CD14-positive monocyte (primary cell): ENCODE measurements at regions not wholly inside any gene's neighbourhood (a gene's known extent, or its start where the extent isn't known, plus 50 kb on each side); places are given as distances from the start of the nearest gene placed in this dataset.

Source experiments
- DNase-seq, 3 donors: peaks; one replicate each; pipeline ENCODE4 v3.0.0-alpha.2; 2011 to 2022
- H2AFZ ChIP-seq: 2 replicates; pipeline ENCODE4 v1.6.0; 2012; ENCODE audit warnings: mild to moderate bottlenecking, low read depth, low read length, inconsistent platforms; ENCODE audit not compliant: insufficient read depth, poor library complexity, severe bottlenecking
- H3K27ac ChIP-seq, 2 donors: 1 replicate in 1 of 2; 2 replicates in 1 of 2; pipeline ENCODE4 v1.5.1; 2012 to 2013; ENCODE audit warnings: low read length in 2 of 2, control low read depth in 1 of 2, inconsistent platforms in 1 of 2, low read depth in 1 of 2, mild to moderate bottlenecking in 1 of 2
- H3K27me3 ChIP-seq, 2 donors: one replicate each; pipeline versions ENCODE4 v1.6.0 to v1.6.1; 2011 to 2013; ENCODE audit warnings: low read length in 2 of 2; ENCODE audit not compliant: control insufficient read depth in 2 of 2, insufficient read depth in 2 of 2
- H3K36me3 ChIP-seq, 2 donors: replicated peaks in 1 of 2; 1 replicate in 1 of 2; 2 replicates in 1 of 2; pipeline versions ENCODE4 v1.5.1 to v1.6.1; 2012 to 2013; ENCODE audit warnings: low read length in 2 of 2, control low read depth in 1 of 2, inconsistent platforms in 1 of 2, mild to moderate bottlenecking in 1 of 2; ENCODE audit not compliant: insufficient read depth in 2 of 2, control insufficient read depth in 1 of 2
- H3K4me1 ChIP-seq, 2 donors: 1 replicate in 1 of 2; 2 replicates in 1 of 2; pipeline versions ENCODE4 v1.5.1 to v1.6.1; 2012 to 2013; ENCODE audit warnings: low read length in 2 of 2, control low read depth in 1 of 2, inconsistent platforms in 1 of 2, mild to moderate bottlenecking in 1 of 2, moderate library complexity in 1 of 2; ENCODE audit not compliant: insufficient read depth in 2 of 2, control insufficient read depth in 1 of 2
- H3K4me2 ChIP-seq: replicated peaks from 2 replicates; pipeline ENCODE3; 2012; ENCODE audit warnings: low read length, moderate library complexity, mild to moderate bottlenecking; ENCODE audit not compliant: poor library complexity, severe bottlenecking; ENCODE audit errors: extremely low read depth
- H3K4me3 ChIP-seq, 3 experiments: fragments of 200-600 bp in 1 of 3; sonication (generic) in 1 of 3; replicated peaks in 1 of 3; 1 replicate in 2 of 3; 2 replicates in 1 of 3; pipeline ENCODE4 v1.5.1; 2011 to 2013; ENCODE audit warnings: low read length in 3 of 3, mild to moderate bottlenecking in 3 of 3, control low read depth in 2 of 3, low read depth in 2 of 3, inconsistent platforms in 1 of 3, moderate library complexity in 1 of 3
- H3K79me2 ChIP-seq: 2 replicates; pipeline ENCODE4 v1.6.0; 2012; ENCODE audit warnings: mild to moderate bottlenecking, control low read depth, inconsistent platforms, low read length, moderate library complexity; ENCODE audit not compliant: insufficient read depth
- H3K9ac ChIP-seq: 2 replicates; pipeline ENCODE4 v1.6.0; 2017; ENCODE audit warnings: low read length, mild to moderate bottlenecking; ENCODE audit not compliant: insufficient read depth, poor library complexity, severe bottlenecking
- H3K9me3 ChIP-seq, 2 donors: replicated peaks in 1 of 2; 1 replicate in 1 of 2; 2 replicates in 1 of 2; pipeline versions ENCODE4 v1.5.1 to v1.6.1; 2012 to 2013; ENCODE audit warnings: low read length in 2 of 2, control low read depth in 1 of 2; ENCODE audit not compliant: control insufficient read depth in 1 of 2, insufficient read depth in 1 of 2
- H4K20me1 ChIP-seq: 2 replicates; pipeline ENCODE4 v1.6.0; 2012; ENCODE audit warnings: mild to moderate bottlenecking, low read length, control low read depth, moderate library complexity; ENCODE audit not compliant: insufficient read depth
- H3K27ac Mint-ChIP-seq, 7 donors: one replicate each; pipeline ENCODE4 v1.8.0; 2020; ENCODE audit warnings: mild to moderate bottlenecking in 7 of 7, mixed read lengths in 7 of 7, moderate library complexity in 6 of 7, inconsistent platforms in 2 of 7
- H3K27me3 Mint-ChIP-seq, 3 donors: one replicate each; pipeline ENCODE4 v1.8.0; 2021 to 2022; ENCODE audit warnings: low read depth in 3 of 3, mild to moderate bottlenecking in 3 of 3, mixed read lengths in 3 of 3, moderate library complexity in 3 of 3, inconsistent platforms in 1 of 3
- H3K36me3 Mint-ChIP-seq, 2 donors: one replicate each; pipeline ENCODE4 v1.8.0; 2020; ENCODE audit warnings: mixed read lengths in 2 of 2, inconsistent platforms in 1 of 2, mild to moderate bottlenecking in 1 of 2
- H3K4me1 Mint-ChIP-seq: one replicate; pipeline ENCODE4 v1.8.0; 2020; ENCODE audit warnings: mild to moderate bottlenecking, mixed read lengths
- H3K4me3 Mint-ChIP-seq, 2 donors: one replicate each; pipeline ENCODE4 v1.8.0; 2020; ENCODE audit warnings: mild to moderate bottlenecking in 2 of 2, mixed read lengths in 2 of 2, moderate library complexity in 1 of 2
- H3K9me3 Mint-ChIP-seq, 7 donors: one replicate each; pipeline ENCODE4 v1.8.0; 2020 to 2022; ENCODE audit warnings: mixed read lengths in 7 of 7, mild to moderate bottlenecking in 6 of 7, moderate library complexity in 6 of 7, inconsistent platforms in 2 of 7
- WGBS: methylation state at CpG from one replicate; pipeline ENCODE4 v1.1.5; 2013; ENCODE audit warnings: missing lambda C conversion rate; ENCODE audit not compliant: insufficient coverage; 5-methylcytosine and 5-hydroxymethylcytosine counted together
- intact Hi-C, 2 donors: fragments of 100-400 bp; cut with micrococcal nuclease; formaldehyde crosslinking; loops; one replicate each; pipeline versions ENCODE4 v1.15.0 to v1.15.1; 2023
- TF ChIP-seq, protein P1 (sequence below): fragments of 200-600 bp; IDR thresholded peaks from one replicate; pipeline ENCODE4 v1.8.0; 2022; ENCODE audit warnings: antibody characterized with exemption, mild to moderate bottlenecking

DNA sequence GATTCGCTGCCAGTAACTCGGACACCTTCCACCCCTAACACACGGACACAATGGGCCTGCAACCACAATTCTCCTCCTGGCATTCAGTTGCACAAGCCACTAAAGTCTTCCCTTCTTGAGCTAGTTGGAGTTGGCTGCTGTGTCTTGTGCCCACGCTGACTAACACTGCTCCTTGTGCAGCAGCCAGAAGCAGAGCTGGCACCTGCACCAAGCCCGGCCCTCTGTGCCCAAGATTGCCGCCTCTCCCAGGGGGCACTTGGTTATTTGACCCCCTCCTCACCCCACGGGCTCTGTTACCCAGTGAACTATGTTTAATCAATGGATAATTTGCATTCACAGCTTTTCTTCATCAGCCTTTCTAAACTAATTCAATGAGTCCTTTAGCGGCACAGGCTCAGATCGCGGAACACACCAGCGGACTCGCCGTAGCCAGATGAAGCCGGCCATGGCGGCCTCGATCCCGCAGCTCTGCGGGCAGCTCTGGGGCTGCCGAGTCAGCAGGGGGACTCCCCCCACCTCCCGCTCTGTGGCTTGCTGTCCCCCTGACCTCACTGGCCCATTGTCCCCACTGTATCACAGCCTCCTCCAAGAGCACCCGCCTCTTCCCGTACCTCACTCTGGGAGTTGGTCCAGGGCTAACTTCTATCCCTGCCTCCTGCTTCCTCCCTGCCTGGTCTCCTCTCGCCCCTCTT is 94.8 kb upstream of the AFDN start:
- Mint-ChIP-seq H3K9me3 (peaks cover 0 to 3% (median 0%) of the 10 kb centered on the region in 7 donors), H3K27me3 (peaks cover 3 to 4% (median 3%) of the 10 kb centered on the region in 3 donors), H3K4me1 (no peaks in the 10 kb centered on the region), H3K36me3 (no peaks in the 10 kb centered on the region), H3K27ac (no peak overlapping the region), H3K4me3 (no peak overlapping the region)
- no peaks in the 10 kb centered on the region for H4K20me1 ChIP-seq
- no peaks in the 10 kb centered on the region for H3K36me3 ChIP-seq
- H3K79me2 ChIP-seq = no peaks in the 10 kb centered on the region
- H3K27ac ChIP-seq = no peak overlapping the region
- TF ChIP-seq, protein P1, sequence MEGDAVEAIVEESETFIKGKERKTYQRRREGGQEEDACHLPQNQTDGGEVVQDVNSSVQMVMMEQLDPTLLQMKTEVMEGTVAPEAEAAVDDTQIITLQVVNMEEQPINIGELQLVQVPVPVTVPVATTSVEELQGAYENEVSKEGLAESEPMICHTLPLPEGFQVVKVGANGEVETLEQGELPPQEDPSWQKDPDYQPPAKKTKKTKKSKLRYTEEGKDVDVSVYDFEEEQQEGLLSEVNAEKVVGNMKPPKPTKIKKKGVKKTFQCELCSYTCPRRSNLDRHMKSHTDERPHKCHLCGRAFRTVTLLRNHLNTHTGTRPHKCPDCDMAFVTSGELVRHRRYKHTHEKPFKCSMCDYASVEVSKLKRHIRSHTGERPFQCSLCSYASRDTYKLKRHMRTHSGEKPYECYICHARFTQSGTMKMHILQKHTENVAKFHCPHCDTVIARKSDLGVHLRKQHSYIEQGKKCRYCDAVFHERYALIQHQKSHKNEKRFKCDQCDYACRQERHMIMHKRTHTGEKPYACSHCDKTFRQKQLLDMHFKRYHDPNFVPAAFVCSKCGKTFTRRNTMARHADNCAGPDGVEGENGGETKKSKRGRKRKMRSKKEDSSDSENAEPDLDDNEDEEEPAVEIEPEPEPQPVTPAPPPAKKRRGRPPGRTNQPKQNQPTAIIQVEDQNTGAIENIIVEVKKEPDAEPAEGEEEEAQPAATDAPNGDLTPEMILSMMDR = no peak
- H3K4me2 ChIP-seq = no peak overlapping the region
- intact Hi-C loops = no loop called here
- H3K4me1 ChIP-seq = no peaks in the 10 kb centered on the region
- 86% methylated on average over 22 of the region's 23 CpGs for WGBS
- no peaks in the 10 kb centered on the region for H3K27me3 ChIP-seq
- H3K9me3 ChIP-seq = no peaks in the 10 kb centered on the region
- no peak overlapping the region for H3K9ac ChIP-seq
- DNase-seq = no peak
- no peak overlapping the region for H2AFZ ChIP-seq
- no peak overlapping the region for H3K4me3 ChIP-seq

DNA sequence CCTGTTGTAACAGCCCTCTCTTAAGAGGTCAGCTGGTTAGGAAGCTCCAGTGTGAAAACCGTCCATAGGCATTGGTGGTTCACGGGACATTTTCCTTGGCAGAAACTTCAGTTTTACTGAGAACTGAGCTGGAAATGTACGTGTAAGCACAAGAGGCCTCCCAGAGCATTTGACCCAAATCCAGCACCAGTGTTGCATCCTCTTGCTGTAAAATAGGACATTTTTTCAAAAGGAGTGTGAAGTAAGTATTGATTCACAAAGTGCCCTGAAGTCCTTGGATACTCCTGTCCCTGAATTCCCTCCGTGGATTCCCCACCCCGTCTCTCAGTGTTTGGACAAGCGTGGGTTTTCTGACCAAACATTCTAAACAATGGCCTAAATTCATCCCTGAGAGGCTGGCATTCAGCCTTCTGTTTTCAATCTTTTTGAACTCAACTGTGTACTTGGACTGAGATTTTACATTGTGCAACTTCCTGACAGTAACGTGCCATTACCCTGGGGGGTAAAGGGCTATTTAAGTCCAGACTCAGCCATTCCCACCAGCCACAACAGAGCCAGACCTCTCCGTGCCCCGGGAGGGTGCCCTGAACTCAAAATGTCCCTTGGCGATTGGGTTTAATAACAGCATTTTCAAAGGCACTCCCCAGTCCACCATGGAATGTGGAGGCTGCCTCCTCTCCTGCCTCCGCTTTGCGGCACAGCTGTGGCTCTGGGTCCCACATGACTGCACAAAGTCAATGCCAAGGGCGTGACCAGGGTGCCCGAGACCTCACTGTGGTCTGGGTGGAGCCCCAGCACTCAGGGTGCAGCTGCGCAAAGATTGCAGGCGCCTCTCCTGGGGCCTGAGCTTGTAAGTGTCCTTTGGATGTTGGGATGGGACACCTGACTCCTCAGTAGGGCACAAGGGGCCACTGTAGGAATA is 92.7 kb upstream of the AFDN start:
- Histone ChIP-seq H3K4me3 (no peak overlapping the region), H3K27ac (no peak overlapping the region), H3K4me2 (no peak overlapping the region), H3K9me3 (no peaks in the 10 kb centered on the region), H3K79me2 (no peaks in the 10 kb centered on the region), H3K4me1 (no peaks in the 10 kb centered on the region), H2AFZ (no peak overlapping the region), H3K9ac (no peak overlapping the region), H3K27me3 (no peaks in the 10 kb centered on the region), H3K36me3 (no peaks in the 10 kb centered on the region), H4K20me1 (no peaks in the 10 kb centered on the region)
- 63% methylated on average over 15 of the region's 16 CpGs for WGBS
- peak overlapping the region in 1 of 7 donors; percentile 53 for H3K27ac Mint-ChIP-seq
- no peak overlapping the region for H3K4me3 Mint-ChIP-seq
- no peak for DNase-seq
- H3K9me3 Mint-ChIP-seq = peaks cover 0 to 3% (median 0%) of the 10 kb centered on the region in 7 donors
- intact Hi-C loops = no loop called here
- no peaks in the 10 kb centered on the region for H3K36me3 Mint-ChIP-seq
- peaks cover 0 to 6% (median 2%) of the 10 kb centered on the region in 3 donors for H3K27me3 Mint-ChIP-seq
- H3K4me1 Mint-ChIP-seq = no peaks in the 10 kb centered on the region
- TF ChIP-seq, protein P1 = no peak
